Transverse colon (tissue), 4 donors: ENCODE measurements at regions not wholly inside any gene's neighbourhood (a gene's known extent, or its start where the extent isn't known, plus 50 kb on each side); places are given as distances from the start of the nearest gene placed in this dataset.

Experiments
- DNase-seq: peaks from one replicate; pipeline ENCODE4 v3.0.0-alpha.2; 2019
- H3K27ac ChIP-seq, 4 donors: fragments of 200-600 bp; sonication (generic); 2 replicates each; pipeline ENCODE4 v1.5.1; 2016 to 2018; ENCODE audit warnings: inconsistent platforms in 4 of 4
- H3K27me3 ChIP-seq: fragments of 200-600 bp; sonication (generic); 2 replicates; pipeline ENCODE4 v1.5.1; 2017; ENCODE audit warnings: inconsistent platforms
- H3K36me3 ChIP-seq, 4 donors: fragments of 200-600 bp; sonication (generic); 2 replicates each; pipeline ENCODE4 v1.5.1; 2017 to 2019; ENCODE audit warnings: inconsistent platforms in 4 of 4
- H3K4me1 ChIP-seq, 4 donors: fragments of 200-600 bp; sonication (generic); 2 replicates each; pipeline ENCODE4 v1.5.1; 2017 to 2020; ENCODE audit warnings: inconsistent platforms in 4 of 4
- H3K4me3 ChIP-seq, 4 donors: fragments of 200-600 bp; sonication (generic); 1 replicate in 1 of 4; 2 replicates in 3 of 4; pipeline versions ENCODE4 v1.5.1 to v1.6.1; 2017 to 2019; ENCODE audit warnings: inconsistent platforms in 4 of 4
- H3K9me3 ChIP-seq, 2 donors: fragments of 200-600 bp; sonication (generic); 2 replicates each; pipeline ENCODE4 v1.5.1; 2017 to 2019; ENCODE audit warnings: inconsistent platforms in 2 of 2
- EP300 ChIP-seq: sonication (generic); formaldehyde crosslinking; IDR thresholded peaks from one replicate; pipeline ENCODE4 v1.6.1; 2017; ENCODE audit warnings: antibody characterized with exemption, low read depth
- POLR2A ChIP-seq: fragments of 450-650 bp; IDR thresholded peaks from one replicate; pipeline ENCODE4 v1.6.1; 2016; ENCODE audit warnings: antibody characterized with exemption, mild to moderate bottlenecking, moderate library complexity
- POLR2AphosphoS5 ChIP-seq, 3 donors: sonication (generic); formaldehyde crosslinking; IDR thresholded peaks; one replicate each; pipeline ENCODE4 v1.6.1; 2016; ENCODE audit warnings: antibody characterized with exemption in 3 of 3
- WGBS, 2 donors: methylation state at CpG; one replicate each; pipeline ENCODE4 v1.1.5; 2018; ENCODE audit warnings: low coverage in 1 of 2; 5-methylcytosine and 5-hydroxymethylcytosine counted together
- in situ Hi-C, 4 donors: fragments of 200-750 bp; cut with MboI; loops; one replicate each; pipeline versions ENCODE4 v1.15.0 to v1.15.1; 2017; ENCODE audit warnings: low sequenced_read_pairs in 3 of 4, low pct_ligation_motif_present in 1 of 4, low pct_unique_long_range_greater_than_20kb in 1 of 4
- intact Hi-C: fragments of 100-400 bp; cut with DNase I; formaldehyde crosslinking; loops from one replicate; pipeline ENCODE4 v1.15.1; 2023; ENCODE audit warnings: low total_unique reads
- TF ChIP-seq, protein P1 (sequence below), 5 experiments: fragments of 200-600 bp in 3 of 5; fragments of 450-650 bp in 2 of 5; sonication (generic) in 3 of 5; IDR thresholded peaks; 1 replicate in 2 of 5; 2 replicates in 3 of 5; pipeline ENCODE4 v1.5.1; 2016 to 2017; ENCODE audit warnings: antibody characterized with exemption in 5 of 5, inconsistent platforms in 3 of 5, mild to moderate bottlenecking in 2 of 5, moderate library complexity in 1 of 5

DNA sequence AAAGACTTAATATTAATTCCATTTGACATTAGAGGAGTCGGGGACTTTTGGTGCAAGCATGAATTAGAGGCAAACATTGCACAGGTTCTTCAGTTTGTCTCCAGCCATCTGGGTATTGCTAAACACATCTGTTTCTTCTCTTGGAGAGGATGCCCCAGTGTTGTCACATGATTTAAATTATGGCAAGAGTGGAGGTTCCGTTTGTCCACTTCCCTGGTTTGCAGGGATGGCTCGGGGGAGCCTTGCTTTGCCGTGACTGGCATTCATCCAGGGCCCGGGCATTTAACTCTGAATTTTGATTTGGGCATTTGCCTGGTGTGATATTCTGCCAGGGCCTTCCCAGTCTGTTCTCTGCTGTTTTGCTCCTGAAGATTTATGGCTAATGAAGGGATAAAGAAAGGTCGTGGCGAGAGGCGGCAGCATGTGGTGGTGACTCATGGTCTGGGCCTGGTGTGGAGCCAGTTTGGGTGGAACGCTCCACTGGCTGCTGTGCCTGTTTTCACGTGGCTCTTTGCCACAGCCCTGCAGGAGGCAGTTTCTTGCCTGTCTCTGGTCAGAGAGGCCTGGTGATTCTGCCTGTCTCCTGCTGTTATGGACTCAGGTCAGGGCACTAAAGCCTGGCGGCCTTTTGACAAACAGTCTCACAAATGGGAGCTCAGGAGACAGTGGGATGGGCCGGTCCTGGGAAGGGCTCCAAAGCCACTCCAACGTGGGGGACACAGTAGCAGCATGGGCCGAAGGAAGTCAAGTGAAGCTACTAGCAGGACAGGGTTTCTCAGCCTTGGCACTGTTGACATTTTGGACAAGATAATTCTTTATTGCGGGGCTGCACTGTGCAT is 99.4 kb upstream of the PGRMC2 start:
- in situ Hi-C loops: no loop called here
- Histone ChIP-seq H3K4me3 (no peak overlapping the region), H3K27me3 (no peaks in the 10 kb centered on the region), H3K9me3 (no peaks in the 10 kb centered on the region), H3K4me1 (peaks cover 2 to 38% (median 18%) of the 10 kb centered on the region in 4 donors), H3K36me3 (no peaks in the 10 kb centered on the region), H3K27ac (peak overlapping the region; percentile 73 to 85 (median 79))
- peak; percentile 79 for DNase-seq
- 49 to 80% methylated on average over 1 to 15 of the region's 15 CpGs for WGBS, 2 donors
- intact Hi-C loops: loop anchor here (1.0 to 10.0 kb wide), 2 partner anchors 63 to 168 kb away; no protein-coding TSS in a partner anchor
- TF ChIP-seq, protein P1, sequence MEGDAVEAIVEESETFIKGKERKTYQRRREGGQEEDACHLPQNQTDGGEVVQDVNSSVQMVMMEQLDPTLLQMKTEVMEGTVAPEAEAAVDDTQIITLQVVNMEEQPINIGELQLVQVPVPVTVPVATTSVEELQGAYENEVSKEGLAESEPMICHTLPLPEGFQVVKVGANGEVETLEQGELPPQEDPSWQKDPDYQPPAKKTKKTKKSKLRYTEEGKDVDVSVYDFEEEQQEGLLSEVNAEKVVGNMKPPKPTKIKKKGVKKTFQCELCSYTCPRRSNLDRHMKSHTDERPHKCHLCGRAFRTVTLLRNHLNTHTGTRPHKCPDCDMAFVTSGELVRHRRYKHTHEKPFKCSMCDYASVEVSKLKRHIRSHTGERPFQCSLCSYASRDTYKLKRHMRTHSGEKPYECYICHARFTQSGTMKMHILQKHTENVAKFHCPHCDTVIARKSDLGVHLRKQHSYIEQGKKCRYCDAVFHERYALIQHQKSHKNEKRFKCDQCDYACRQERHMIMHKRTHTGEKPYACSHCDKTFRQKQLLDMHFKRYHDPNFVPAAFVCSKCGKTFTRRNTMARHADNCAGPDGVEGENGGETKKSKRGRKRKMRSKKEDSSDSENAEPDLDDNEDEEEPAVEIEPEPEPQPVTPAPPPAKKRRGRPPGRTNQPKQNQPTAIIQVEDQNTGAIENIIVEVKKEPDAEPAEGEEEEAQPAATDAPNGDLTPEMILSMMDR (IDR thresholded peaks at IDR 0.05): no peak
- peak; percentile 76 to 91 (median 90) for TF ChIP-seq POLR2AphosphoS5 (IDR thresholded peaks at IDR 0.05)
- peak; percentile 2 for TF ChIP-seq EP300

DNA sequence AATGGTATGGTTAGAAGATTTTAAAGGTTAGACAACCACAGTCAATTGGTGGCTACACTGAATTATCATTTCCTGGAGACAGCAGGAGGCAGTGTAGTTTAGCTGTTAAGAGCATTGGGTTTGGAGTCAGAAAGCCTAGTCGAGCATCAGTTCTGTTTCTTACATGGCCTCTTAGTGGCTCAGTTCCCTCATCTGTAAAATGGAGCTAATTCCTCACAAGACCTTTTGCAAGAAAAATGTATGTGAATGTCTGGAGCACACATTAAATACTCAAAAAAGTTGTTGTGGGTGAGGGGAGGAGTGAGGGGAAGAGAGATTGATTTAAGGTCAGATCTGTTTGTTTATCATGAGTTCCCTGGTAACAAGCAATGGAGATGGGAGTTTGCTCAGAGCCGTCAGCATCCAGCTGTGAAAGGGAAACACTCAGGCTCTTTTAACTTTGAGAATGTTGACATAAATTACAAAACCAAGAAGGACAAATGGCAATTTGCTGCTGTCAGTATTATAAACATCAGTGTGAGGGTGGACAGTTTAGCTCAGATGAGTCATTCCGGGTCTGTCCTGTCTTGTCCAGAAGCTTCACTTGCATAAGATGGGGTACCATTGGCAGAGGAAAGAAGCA is 98.2 kb upstream of the PGRMC2 start:
- Histone ChIP-seq H3K4me3 (no peak overlapping the region), H3K9me3 (no peaks in the 10 kb centered on the region), H3K27me3 (no peaks in the 10 kb centered on the region), H3K4me1 (peaks cover 2 to 40% (median 18%) of the 10 kb centered on the region in 4 donors), H3K36me3 (no peaks in the 10 kb centered on the region), H3K27ac (peak overlapping the region; percentile 73 to 85 (median 79))
- in situ Hi-C loops: no loop called here
- 43 to 60% methylated on average over 1 to 3 of the region's 3 CpGs for WGBS, 2 donors
- DNase-seq: no peak
- intact Hi-C loops: loop anchor here (1.0 to 10.0 kb wide), 2 partner anchors 65 to 169 kb away; no protein-coding TSS in a partner anchor
- TF ChIP-seq POLR2AphosphoS5 (IDR thresholded peaks at IDR 0.05) (peak; percentile 49 to 77 (median 70)), EP300 (no peak), POLR2A (no peak)
- TF ChIP-seq, protein P1 (IDR thresholded peaks at IDR 0.05): no peak

DNA sequence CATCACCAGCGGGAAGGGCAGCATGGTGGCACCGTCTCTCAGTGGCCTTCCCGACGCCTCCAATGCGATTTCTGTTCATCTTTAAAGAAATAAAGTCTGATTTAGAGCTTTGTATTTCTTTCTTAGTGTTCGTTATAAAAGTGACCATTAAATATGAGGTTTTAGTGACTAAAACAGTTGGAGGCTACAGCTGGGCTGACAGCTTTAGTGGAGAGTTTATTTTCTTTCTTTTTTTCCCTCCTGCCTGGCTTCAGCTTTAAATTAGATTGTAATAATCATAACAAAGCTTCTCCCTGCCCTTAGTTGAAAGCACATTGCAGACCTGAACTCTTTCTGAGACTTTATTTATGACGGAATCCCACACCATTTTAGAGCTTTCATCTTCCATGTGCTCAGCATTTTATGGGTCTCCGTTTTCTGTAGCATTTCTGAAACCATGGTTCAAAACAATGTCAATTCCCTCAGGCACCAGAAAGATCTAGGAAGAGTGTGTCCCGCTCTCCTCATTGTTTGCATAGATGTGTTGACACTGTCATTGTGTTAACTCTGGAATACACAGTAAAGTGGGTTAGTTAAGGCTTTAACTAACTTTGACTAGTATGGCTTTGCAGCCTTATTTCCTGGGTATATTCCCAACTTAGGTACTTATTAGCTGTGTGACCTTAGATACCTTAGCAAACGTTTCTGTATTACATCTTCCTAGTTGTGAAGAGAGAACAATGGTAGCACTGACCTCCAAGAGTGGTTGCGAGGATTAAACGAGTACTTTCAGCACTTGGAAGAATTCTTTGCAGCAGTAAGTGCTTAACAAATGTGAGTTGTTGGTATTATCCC is 97.4 kb upstream of the PGRMC2 start:
- in situ Hi-C loops (no loop called here), intact Hi-C loops (loop anchor here (10.0 kb wide), 1 partner anchor 170 kb away; no protein-coding TSS in a partner anchor)
- peaks cover 2 to 40% (median 18%) of the 10 kb centered on the region in 4 donors for H3K4me1 ChIP-seq
- 62 to 70% methylated on average over 11 to 12 of the region's 12 CpGs for WGBS, 2 donors
- H3K4me3 ChIP-seq: no peak overlapping the region
- H3K27me3 ChIP-seq: no peaks in the 10 kb centered on the region
- no peak for DNase-seq
- TF ChIP-seq POLR2AphosphoS5 (IDR thresholded peaks at IDR 0.05): no peak
- TF ChIP-seq, protein P1 (IDR thresholded peaks at IDR 0.05): no peak
- TF ChIP-seq EP300: no peak
- TF ChIP-seq POLR2A: no peak
- no peaks in the 10 kb centered on the region for H3K9me3 ChIP-seq
- no peaks in the 10 kb centered on the region for H3K36me3 ChIP-seq
- H3K27ac ChIP-seq: peak overlapping the region; percentile 73 to 85 (median 79)
